HG03025 (cell line): ENCODE measurements at regions not wholly inside any gene's neighbourhood (a gene's known extent, or its start where the extent isn't known, plus 50 kb on each side); places are given as distances from the start of the nearest gene placed in this dataset.
"Not testable (repeated sequence)": the region's sequence is repeated elsewhere in the genome, so short reads cannot be mapped to it uniquely, and the experiment has no call there.

Source experiments
- ATAC-seq: cut with Tn5 transposase; IDR thresholded peaks from one replicate; pipeline ENCODE4 v1.9.1; 2021; ENCODE audit warnings: mild to moderate bottlenecking, moderate library complexity; ENCODE audit not compliant: unreplicated experiment, low FRiP score

GRCh38 chr18:51447351-51448342 is 250.2 kb upstream of the MEX3C start:
- ATAC-seq: no peak

DNA sequence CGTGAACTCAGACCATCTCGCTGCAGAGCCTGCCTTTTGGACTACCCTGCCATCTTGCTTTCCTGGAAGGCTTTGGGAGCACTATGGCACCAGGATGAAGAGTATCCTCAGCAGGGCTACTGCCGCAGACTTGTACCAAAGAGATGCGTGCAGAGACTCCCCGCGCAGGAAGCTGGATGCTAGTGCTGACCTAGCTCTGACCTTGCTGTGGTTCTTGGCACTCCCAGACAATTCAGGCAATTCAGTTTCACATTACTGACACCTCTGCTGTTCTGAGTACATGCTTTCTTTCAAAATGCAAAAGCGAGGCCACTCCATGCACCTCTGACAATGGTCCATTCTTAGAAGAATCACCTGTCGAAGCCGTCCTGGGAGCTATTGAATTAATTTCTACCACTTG is 251.5 kb upstream of the MEX3C start:
- no peak for ATAC-seq

GRCh38 chr18:51453594-51453993 is 256.1 kb upstream of the MEX3C start:
- no peak for ATAC-seq

DNA sequence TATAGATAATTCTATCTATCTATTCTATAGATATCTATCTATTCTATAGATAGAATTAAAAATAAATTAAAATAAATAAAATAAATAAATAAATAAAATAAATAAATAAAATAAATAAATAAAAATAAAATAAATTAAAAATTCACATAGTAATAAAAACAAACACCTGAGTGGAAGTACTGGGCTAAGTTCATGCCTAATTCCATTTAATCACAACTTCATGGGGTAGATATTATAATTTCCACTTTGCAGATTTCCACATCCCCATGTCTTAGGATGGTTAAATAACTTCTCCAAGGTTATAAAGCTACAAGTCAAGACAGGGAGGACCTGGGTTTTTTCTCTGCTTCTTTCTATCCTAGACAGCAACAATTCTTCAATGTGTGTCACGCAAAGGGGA is 261.4 kb upstream of the MEX3C start:
- no peak for ATAC-seq

DNA sequence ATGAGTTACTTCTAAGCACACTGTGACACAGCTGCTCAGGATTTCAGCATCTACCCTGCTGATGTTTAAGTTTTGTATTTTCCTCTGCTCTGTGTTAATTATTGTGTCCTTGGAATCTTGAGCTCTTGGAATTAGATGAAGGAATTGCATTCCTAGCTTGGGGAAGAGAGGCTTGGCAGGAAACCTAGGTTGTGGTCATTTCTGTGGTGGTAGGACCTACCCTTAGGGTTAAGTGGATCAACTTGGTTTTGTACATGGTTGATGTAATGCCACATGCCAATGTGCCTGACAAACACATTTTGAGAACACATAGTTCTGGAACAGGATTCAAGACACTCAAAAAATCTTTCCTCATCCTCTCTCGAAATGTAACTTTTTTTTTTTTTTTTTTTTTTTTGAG is 264.5 kb upstream of the MEX3C start:
- no peak for ATAC-seq

DNA sequence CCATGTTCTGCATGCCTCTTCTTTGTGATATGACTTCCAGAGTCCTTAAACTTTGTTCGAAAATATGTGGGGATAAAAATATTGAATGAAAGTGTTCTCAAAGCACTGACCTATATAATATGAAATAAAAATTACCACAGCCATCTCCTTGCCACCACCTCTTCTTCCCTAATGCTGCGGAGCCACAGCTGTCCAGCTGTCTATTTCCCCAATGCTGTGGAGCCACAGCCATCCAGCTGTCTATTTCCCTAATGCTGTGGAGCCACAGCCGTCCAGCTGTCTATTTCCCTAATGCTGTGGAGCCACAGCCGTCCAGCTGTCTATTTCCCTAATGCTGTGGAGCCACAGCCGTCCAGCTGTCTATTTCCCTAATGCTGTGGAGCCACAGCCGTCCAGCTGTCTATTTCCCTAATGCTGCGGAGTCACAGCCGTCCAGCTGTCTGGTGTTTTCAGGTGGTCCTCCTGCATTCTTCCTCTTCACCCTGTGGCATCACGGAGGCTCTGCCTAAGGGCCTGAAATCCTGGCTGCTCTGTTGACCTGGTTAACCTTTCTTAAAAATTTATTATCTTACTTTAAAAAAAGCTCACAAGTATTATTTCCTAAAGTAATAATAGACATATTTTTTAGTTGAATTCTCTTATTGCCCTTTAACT is 266.1 kb upstream of the MEX3C start:
- no peak for ATAC-seq

DNA sequence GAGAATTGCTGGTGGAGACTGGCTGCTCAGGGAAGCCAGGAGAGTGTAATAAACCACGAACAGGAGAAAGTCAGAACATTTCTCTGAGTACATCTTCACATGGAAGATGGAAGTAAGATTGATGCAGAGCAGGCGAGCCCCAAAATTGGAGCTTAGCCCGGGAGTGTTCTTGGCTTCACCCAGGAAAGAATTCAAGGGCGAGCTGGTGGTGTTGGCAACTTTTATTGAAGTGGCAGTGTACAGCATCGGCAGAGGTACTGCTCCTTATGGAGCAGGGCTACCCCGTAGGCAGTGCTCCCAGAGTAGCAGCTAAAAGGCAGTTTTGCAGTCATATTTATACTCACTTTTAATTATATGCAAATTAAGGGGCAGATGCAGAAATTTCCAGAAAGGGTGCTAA is 281.4 kb upstream of the MEX3C start:
- no peak for ATAC-seq

- no peak for ATAC-seq
Observed at GRCh38 chr18:51479736-51480135, 282.3 kb upstream of the MEX3C start.

GRCh38 chr18:51480407-51481261 is 283.2 kb upstream of the MEX3C start:
- no peak for ATAC-seq

- ATAC-seq: no peak
Observed at GRCh38 chr18:51486735-51487366, 289.4 kb upstream of the MEX3C start.

GRCh38 chr18:51490417-51490816 is 292.9 kb upstream of the MEX3C start:
- no peak for ATAC-seq

DNA sequence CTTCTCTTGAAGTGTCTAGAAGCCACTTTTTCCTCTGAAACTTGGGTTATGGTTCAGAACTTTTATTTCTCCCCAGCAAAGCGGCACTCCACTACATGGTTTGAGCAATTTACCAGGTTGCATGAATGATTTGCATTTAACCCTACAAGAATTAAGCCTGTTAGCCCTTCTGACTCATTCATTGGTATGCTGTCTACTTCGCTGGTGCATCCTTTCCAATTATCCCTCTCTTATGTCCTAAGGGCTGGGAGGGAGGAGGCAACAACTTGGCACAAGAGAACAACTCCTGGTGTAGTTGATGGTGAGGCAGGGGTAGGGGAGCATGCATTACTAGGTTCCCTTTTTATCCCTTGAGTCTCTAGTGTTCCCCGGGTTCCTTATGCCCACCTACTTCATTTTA is 293.4 kb upstream of the MEX3C start:
- no peak for ATAC-seq

DNA sequence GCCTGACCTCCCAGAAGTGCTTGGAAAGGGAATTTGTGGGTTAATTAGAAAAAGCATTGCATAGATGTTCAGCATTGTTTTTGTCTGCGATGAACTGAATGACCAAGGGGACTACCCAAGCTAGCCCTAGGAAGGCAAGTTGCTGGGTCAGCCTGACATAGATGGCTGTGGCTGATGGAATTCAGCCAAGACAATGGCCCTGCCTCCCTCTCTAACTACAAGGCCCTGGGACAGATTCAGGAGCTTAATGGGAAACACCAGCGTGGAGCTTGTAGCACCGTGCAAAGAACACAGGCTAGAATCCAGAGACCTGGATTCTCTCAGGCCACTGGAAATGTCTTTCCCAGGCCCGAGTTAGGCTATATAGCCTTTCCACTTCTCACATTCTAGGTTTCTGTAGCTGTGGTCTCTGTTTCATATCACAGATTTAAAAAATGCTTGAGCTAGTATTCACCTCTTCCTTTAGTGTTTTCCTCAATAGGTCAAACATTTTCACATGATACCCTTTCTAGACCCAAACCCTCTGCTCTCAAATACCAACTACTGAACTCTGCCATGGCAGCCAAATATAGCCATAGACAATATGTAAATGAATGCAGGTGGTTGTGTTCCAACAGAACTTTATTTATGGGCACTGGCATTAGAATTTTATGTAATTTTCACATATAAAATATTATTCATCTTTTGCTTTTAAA is 294.3 kb upstream of the MEX3C start:
- no peak for ATAC-seq

DNA sequence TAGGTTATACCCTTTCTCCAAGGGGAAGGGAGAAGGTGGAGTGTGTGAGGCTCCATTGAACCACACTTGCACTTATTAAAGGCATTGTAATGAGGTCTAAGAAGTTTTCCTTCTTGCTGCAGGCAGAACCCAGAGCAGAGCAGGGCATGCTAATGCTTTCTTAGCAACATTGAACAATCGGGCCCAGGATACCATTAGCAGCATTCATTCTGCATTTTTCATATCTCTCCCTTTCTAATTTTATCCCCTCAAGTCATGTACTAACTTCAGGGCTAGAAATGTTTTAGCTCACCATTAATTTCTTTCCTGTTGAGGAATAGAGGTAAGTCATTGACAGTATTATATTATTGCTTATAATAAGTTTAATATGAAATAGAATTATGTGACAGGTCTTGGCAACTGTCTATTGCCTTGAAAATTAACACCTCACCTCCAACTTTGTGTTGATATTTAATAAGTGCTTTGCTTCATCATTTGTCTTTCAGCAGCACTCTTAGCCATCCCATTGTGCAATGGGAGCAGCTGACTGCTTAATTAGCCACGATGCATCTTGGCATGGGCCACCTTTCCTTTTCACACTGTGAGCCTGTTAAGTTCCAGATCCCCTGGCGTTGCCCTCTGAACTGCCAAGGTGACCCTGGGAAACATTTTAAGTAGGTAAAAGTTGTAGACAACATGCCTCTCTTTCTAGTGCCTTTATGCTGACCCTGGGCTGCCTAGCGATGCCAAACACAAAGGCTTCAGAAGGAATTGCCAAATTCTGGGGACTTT is 300.8 kb upstream of the MEX3C start:
- ATAC-seq: no peak

- no peak for ATAC-seq
Observed at GRCh38 chr18:51503351-51503750, 305.9 kb upstream of the MEX3C start.

DNA sequence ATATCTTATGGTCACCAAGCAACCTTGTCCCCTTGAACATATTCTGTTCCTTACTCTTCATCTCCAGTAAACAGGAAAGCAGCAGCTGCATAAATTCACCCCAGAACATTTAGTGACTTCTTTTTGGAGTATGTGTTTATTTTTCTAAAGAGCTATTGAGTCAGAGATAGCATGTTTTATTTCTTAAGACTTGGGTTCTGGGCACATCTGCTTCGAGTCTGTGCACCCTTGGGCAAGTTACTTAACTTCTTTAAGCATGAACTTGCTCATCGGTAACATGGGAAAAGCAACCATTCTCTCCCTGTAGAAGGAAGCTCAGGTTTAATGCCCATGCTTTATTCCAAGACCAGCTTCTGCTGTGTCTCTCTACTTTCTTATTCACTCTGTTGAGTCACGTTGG is 309.3 kb upstream of the MEX3C start:
- ATAC-seq: no peak

DNA sequence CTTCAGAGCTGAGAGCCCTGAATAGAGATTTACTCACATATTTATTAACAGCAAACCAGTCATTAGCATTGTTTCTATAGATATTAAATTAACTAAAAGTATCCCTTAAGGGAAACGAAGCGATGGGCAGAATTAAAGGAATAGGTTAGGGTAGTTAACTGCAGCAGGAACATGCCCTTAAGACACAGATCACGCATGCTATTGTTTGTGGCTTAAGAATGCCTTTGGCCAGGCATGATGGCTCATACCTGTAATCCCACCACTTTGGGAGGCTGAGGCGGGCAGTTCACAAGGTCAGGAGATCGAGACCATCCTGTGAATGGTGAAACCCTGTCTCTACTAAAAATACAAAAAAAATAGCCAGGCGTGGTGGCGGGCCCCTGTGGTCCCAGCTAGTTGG is 310.9 kb upstream of the MEX3C start:
- not testable (repeated sequence) for ATAC-seq

- ATAC-seq: no peak
Observed at GRCh38 chr18:51510020-51510419, 312.5 kb upstream of the MEX3C start.

DNA sequence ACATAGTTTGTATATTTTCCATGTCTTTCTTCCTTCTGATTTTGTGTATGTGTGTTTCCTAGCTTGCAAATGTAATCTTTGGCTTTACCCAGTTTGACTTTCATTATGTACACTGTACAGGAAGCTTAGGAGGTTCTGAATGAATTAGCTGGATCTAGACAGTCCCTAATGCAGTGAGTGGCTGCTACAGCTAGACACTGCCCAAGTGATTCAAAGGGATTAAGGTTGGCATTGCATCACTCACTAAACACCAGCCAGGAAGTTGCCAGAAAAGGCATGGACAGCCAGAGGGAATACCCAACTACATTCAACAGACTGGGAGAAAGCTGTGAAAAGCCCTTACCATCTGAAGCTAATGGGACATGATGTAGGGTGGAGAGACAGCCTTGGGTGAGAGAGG is 316.0 kb upstream of the MEX3C start:
- ATAC-seq: no peak
